ENCODE measurements at regions not wholly inside any gene's neighbourhood (a gene's known extent, or its start where the extent isn't known, plus 50 kb on each side); places are given as distances from the start of the nearest gene placed in this dataset.

- DNase-seq, result no peak
Measured at GRCh38 chr4:182126096-182126495, 117.1 kb upstream of the TENM3 start.

- no peak for DNase-seq
Measured at GRCh38 chr4:182126603-182127002, 116.6 kb upstream of the TENM3 start.

- DNase-seq, result no peak
Measured at GRCh38 chr4:182133033-182133432, 110.2 kb upstream of the TENM3 start.

GRCh38 chr4:182134261-182134660, 108.9 kb upstream of the TENM3 start:
- DNase-seq, result no peak

- DNase-seq, result no peak
Measured at GRCh38 chr4:182136201-182136600, 107.0 kb upstream of the TENM3 start.

- DNase-seq, result no peak
Measured at GRCh38 chr4:182137343-182137742, 105.9 kb upstream of the TENM3 start.

- DNase-seq, result no peak
Measured at GRCh38 chr4:182139491-182139890, 103.7 kb upstream of the TENM3 start.

GRCh38 chr4:182140547-182140946, 102.7 kb upstream of the TENM3 start:
- DNase-seq, result no peak

GRCh38 chr4:182141061-182141460, 102.1 kb upstream of the TENM3 start:
- DNase-seq, result no peak

GRCh38 chr4:182142176-182143085, 100.8 kb upstream of the TENM3 start:
- no peak for DNase-seq

GRCh38 chr4:182143086-182143821, 99.9 kb upstream of the TENM3 start:
- DNase-seq, result no peak

GRCh38 chr4:182143822-182144625, 99.2 kb upstream of the TENM3 start:
- DNase-seq, result no peak

- no peak for DNase-seq
Measured at GRCh38 chr4:182144626-182145333, 98.4 kb upstream of the TENM3 start.

GRCh38 chr4:182145334-182145905, 97.8 kb upstream of the TENM3 start:
- DNase-seq, result no peak

- DNase-seq, result no peak
Measured at GRCh38 chr4:182147391-182147790, 95.8 kb upstream of the TENM3 start.

GRCh38 chr4:182150645-182151044, 92.6 kb upstream of the TENM3 start:
- no peak for DNase-seq

GRCh38 chr4:182155806-182156205, 87.4 kb upstream of the TENM3 start:
- no peak for DNase-seq

- no peak for DNase-seq
Measured at GRCh38 chr4:182163180-182163579, 80.0 kb upstream of the TENM3 start.

GRCh38 chr4:182169572-182169971, 73.6 kb upstream of the TENM3 start:
- no peak for DNase-seq

GRCh38 chr4:182169987-182170386, 73.2 kb upstream of the TENM3 start:
- no peak for DNase-seq

- DNase-seq, result no peak
Measured at GRCh38 chr4:182170417-182170935, 72.7 kb upstream of the TENM3 start.

- DNase-seq, result no peak
Measured at GRCh38 chr4:182174979-182175378, 68.2 kb upstream of the TENM3 start.

Measured in stimulated activated CD4-positive, alpha-beta T cell treated with anti-CD3 and anti-CD28 coated beads, Interleukin-12 subunit alpha, Interleukin-12 subunit beta, amount 100 ng/mL, for 4 hours (primary cell).